Left lung (tissue), 4 donors: ENCODE measurements at regions not wholly inside any gene's neighbourhood (a gene's known extent, or its start where the extent isn't known, plus 50 kb on each side); places are given as distances from the start of the nearest gene placed in this dataset.
"Not testable (repeated sequence)": the region's sequence is repeated elsewhere in the genome, so short reads cannot be mapped to it uniquely, and the experiment has no call there.

ENCODE experiments used
- ATAC-seq: fragments of 200-7000 bp; cut with Tn5 transposase; one replicate; pipeline ENCODE4 v1.9.1; 2020; ENCODE audit warnings: moderate library complexity
- DNase-seq, 4 donors: peaks; one replicate each; pipeline ENCODE4 v3.0.0-alpha.2; 2013 to 2020
- H3K27ac ChIP-seq, 2 donors: fragments of 200-600 bp; sonication (generic) in 1 of 2; one replicate each; pipeline versions ENCODE4 v1.5.0 to v1.8.0; 2020 to 2021
- H3K27me3 ChIP-seq, 2 donors: fragments of 200-600 bp; sonication (generic) in 1 of 2; one replicate each; pipeline versions ENCODE4 v1.5.0 to v1.8.0; 2020 to 2021
- H3K36me3 ChIP-seq, 2 donors: fragments of 200-600 bp; sonication (generic) in 1 of 2; one replicate each; pipeline versions ENCODE4 v1.5.0 to v1.8.0; 2020 to 2021
- H3K4me1 ChIP-seq, 2 donors: fragments of 200-600 bp; one replicate each; pipeline ENCODE4 v1.8.0; 2021
- H3K4me3 ChIP-seq, 2 donors: fragments of 200-600 bp; sonication (generic) in 1 of 2; one replicate each; pipeline versions ENCODE4 v1.5.0 to v1.8.0; 2020 to 2021; ENCODE audit warnings: mild to moderate bottlenecking in 1 of 2
- H3K9me3 ChIP-seq, 2 donors: fragments of 200-600 bp; sonication (generic) in 1 of 2; one replicate each; pipeline versions ENCODE4 v1.5.0 to v1.8.0; 2020 to 2021
- intact Hi-C, 2 donors: fragments of 100-400 bp; cut with DNase I; formaldehyde crosslinking; loops; one replicate each; pipeline versions ENCODE4 v1.11.2 to v1.14.2; 2022
- TF ChIP-seq, protein P1 (sequence below), 2 donors: fragments of 200-600 bp; sonication (generic) in 1 of 2; IDR thresholded peaks; one replicate each; pipeline versions ENCODE4 v1.5.0 to v1.8.0; 2021; ENCODE audit warnings: antibody characterized with exemption in 2 of 2
- donor health status: DM: no; HTN: yes; CAD: no.
- donor health status: DM: no; HTN: no; CAD: no.

DNA sequence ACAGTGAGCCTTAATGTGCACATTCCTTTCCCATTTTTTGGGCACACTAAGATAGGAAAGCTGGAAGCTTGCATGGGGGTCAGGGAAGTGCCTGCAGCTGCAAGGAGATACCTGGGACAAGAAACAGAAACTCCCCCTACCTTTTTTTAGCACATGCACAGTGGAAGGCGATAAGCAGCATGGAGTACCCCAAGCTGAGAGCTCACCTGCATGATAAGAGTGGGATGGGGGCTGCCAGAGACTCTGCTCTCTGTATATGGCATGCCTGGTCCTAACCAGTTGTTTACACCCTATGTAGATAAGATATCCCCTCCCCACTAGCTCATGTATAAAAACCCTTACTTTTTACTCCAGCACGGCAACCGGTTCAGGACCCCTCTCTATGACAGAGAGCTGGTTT is 135.9 kb downstream of the TENT5D start:
- TF ChIP-seq, protein P1, sequence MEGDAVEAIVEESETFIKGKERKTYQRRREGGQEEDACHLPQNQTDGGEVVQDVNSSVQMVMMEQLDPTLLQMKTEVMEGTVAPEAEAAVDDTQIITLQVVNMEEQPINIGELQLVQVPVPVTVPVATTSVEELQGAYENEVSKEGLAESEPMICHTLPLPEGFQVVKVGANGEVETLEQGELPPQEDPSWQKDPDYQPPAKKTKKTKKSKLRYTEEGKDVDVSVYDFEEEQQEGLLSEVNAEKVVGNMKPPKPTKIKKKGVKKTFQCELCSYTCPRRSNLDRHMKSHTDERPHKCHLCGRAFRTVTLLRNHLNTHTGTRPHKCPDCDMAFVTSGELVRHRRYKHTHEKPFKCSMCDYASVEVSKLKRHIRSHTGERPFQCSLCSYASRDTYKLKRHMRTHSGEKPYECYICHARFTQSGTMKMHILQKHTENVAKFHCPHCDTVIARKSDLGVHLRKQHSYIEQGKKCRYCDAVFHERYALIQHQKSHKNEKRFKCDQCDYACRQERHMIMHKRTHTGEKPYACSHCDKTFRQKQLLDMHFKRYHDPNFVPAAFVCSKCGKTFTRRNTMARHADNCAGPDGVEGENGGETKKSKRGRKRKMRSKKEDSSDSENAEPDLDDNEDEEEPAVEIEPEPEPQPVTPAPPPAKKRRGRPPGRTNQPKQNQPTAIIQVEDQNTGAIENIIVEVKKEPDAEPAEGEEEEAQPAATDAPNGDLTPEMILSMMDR (IDR thresholded peaks at IDR 0.05), result no peak
- Histone ChIP-seq H3K36me3 (no peaks in the 10 kb centered on the region), H3K27ac (no peak overlapping the region), H3K4me1 (no peaks in the 10 kb centered on the region), H3K4me3 (no peak overlapping the region), H3K9me3 (no peaks in the 10 kb centered on the region), H3K27me3 (no peaks in the 10 kb centered on the region)
- no peak for ATAC-seq
- intact Hi-C loops, result no loop called here
- no peak for DNase-seq

DNA sequence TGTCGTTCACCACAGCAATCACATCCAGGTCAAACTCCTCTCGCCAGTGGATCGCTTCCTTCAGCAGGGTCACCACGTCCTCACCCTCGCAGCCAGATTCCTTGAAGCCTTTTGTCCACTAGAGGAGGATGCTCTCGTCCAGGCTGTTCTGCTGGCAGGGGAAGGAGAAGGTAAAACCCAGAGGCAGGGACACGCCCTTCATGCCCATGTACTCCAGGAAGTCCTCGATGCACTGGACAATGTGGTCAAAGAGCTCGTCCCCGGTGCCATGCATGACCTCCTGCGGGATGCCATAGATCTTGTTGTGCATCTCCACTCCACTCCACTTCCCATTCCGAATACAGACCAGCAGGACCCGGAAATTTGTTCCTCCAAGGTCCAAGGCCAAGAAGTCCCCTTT is 152.4 kb downstream of the TENT5D start:
- H3K27ac ChIP-seq, result no peak overlapping the region
- DNase-seq (no peak), ATAC-seq (no peak)
- H3K36me3 ChIP-seq, result no peaks in the 10 kb centered on the region
- intact Hi-C loops, result no loop called here
- TF ChIP-seq, protein P1 (IDR thresholded peaks at IDR 0.05), result no peak
- no peaks in the 10 kb centered on the region for H3K4me1 ChIP-seq
- H3K4me3 ChIP-seq, result no peak overlapping the region
- no peaks in the 10 kb centered on the region for H3K9me3 ChIP-seq
- no peaks in the 10 kb centered on the region for H3K27me3 ChIP-seq

DNA sequence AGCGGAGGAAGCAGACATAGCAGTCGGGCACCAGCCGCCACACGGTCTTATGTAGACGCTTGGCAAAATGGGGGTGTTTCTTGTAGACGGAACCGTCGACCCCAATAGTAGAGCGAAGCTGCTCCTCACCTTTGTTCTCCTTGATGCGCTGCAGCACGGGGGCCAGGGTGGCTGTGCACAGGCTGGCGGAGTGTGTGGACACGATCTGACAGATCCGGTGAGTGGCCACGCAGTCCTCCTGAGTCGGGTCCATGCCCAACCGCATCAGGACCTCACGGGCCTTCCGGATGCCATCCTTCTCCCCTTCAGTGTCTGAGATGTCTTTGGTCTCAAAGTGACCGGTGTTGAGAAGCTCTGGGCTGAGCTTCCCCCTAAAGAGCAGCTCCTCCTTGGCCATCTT is 153.0 kb downstream of the TENT5D start:
- H3K9me3 ChIP-seq, result no peaks in the 10 kb centered on the region
- no peak for DNase-seq
- H3K4me1 ChIP-seq, result no peaks in the 10 kb centered on the region
- TF ChIP-seq, protein P1 (IDR thresholded peaks at IDR 0.05), result no peak
- H3K4me3 ChIP-seq, result no peak overlapping the region
- intact Hi-C loops, result no loop called here
- H3K36me3 ChIP-seq, result no peaks in the 10 kb centered on the region
- no peak overlapping the region for H3K27ac ChIP-seq
- ATAC-seq, result no peak
- H3K27me3 ChIP-seq, result no peaks in the 10 kb centered on the region

DNA sequence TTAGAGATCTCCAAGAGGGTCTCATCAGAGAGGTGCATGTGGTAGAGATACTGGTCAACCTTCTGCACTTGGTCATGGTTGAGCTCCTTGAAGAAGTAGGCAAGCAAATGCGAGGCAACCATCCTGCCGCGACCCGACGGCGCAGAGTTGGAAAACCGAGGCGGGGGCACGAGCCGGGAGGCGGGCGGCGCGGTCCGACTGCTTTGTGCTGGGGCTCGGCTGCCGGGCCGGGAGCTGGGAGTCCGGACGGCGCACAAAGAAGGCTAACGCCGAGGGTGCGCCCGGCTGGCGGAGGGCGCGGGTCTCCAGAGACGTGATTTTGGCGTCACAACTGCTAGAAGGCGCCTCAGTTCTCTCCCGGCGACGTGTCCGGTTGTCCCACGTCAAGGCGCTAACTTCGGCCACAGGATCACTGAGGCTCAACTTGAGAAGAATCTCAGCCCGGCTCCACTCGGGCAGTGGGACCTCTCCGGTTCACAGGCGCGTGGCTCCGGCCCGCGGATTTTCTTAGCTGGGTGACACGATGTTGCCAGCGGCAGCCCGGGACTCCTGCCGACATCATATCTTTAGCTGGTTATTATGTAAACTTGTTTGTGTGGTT is 154.3 kb downstream of the TENT5D start:
- H3K4me3 ChIP-seq, DNase-seq, H3K36me3 ChIP-seq, H3K27me3 ChIP-seq, ATAC-seq, intact Hi-C loops, H3K9me3 ChIP-seq, H3K4me1 ChIP-seq, H3K27ac ChIP-seq: not testable (repeated sequence)

DNA sequence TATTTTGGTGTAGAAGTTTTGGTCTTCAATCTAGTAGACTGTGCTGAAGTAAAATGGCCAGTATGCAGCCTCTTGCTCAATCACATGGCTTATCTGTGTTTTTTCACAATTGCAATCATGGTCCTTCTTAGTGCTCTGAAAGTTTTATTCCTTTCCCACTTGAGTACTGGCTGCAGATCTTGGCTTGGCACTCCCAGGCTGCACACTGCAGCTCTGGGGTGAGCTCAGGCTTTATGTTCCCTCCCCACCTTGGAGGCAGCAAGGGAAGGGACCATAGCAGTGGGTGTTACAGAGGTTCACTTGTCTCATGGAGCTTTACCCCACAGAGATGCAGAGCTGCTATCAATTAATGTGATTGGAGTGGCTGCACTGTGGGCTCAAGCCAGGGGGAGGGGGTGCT is 156.0 kb downstream of the TENT5D start:
- Histone ChIP-seq H3K4me3 (no peak overlapping the region), H3K27me3 (no peaks in the 10 kb centered on the region), H3K36me3 (no peaks in the 10 kb centered on the region), H3K4me1 (no peaks in the 10 kb centered on the region), H3K27ac (no peak overlapping the region), H3K9me3 (no peaks in the 10 kb centered on the region)
- ATAC-seq (no peak), DNase-seq (no peak)
- intact Hi-C loops, result no loop called here
- TF ChIP-seq, protein P1 (IDR thresholded peaks at IDR 0.05), result no peak
